Ectodermal cell (in vitro differentiated cells): ENCODE measurements at regions not wholly inside any gene's neighbourhood (a gene's known extent, or its start where the extent isn't known, plus 50 kb on each side); places are given as distances from the start of the nearest gene placed in this dataset.

Source experiments
- H3K27ac ChIP-seq: 2 replicates; pipeline ENCODE4 v1.7.0; 2013; ENCODE audit warnings: mild to moderate bottlenecking, low read depth, low read length; ENCODE audit not compliant: insufficient read depth, poor library complexity, severe bottlenecking
- H3K27me3 ChIP-seq: 2 replicates; pipeline ENCODE4 v1.7.0; 2013; ENCODE audit warnings: mild to moderate bottlenecking, low read length; ENCODE audit not compliant: insufficient read depth, control insufficient read depth, poor library complexity, severe bottlenecking
- H3K36me3 ChIP-seq: one replicate; pipeline ENCODE4 v1.7.0; 2013; ENCODE audit warnings: low read length; ENCODE audit not compliant: control insufficient read depth, insufficient read depth
- H3K4me1 ChIP-seq: one replicate; pipeline ENCODE4 v1.7.0; 2013; ENCODE audit warnings: low read length; ENCODE audit not compliant: control insufficient read depth, insufficient read depth
- H3K4me3 ChIP-seq: 2 replicates; pipeline ENCODE4 v1.7.0; 2013; ENCODE audit warnings: low read depth, low read length, control low read depth; ENCODE audit not compliant: insufficient read depth
- H3K9me3 ChIP-seq: 2 replicates; pipeline ENCODE4 v1.7.0; 2013; ENCODE audit warnings: mild to moderate bottlenecking, low read length, moderate library complexity; ENCODE audit not compliant: control insufficient read depth
- WGBS, 2 experiments: methylation state at CpG; one replicate each; pipeline ENCODE4 v1.1.7; 2013; ENCODE audit warnings: missing lambda C conversion rate in 2 of 2; 5-methylcytosine and 5-hydroxymethylcytosine counted together

- Histone ChIP-seq H3K9me3 (no peaks in the 10 kb centered on the region), H3K4me1 (no peaks in the 10 kb centered on the region), H3K27me3 (no peaks in the 10 kb centered on the region), H3K27ac (no peak overlapping the region), H3K36me3 (no peaks in the 10 kb centered on the region), H3K4me3 (no peak overlapping the region)
- WGBS, 2 experiments = 100% methylated on average over 1 of the region's 1 CpG
Measured at GRCh38 chr4:11546391-11547175, 117.9 kb upstream of the HS3ST1 start.

GRCh38 chr4:11545651-11546050 lies 117.0 kb upstream of the HS3ST1 start:
- Histone ChIP-seq H3K36me3 (no peaks in the 10 kb centered on the region), H3K4me1 (no peaks in the 10 kb centered on the region), H3K27me3 (no peaks in the 10 kb centered on the region), H3K4me3 (no peak overlapping the region), H3K27ac (no peak overlapping the region), H3K9me3 (no peaks in the 10 kb centered on the region)
- 96 to 100% methylated on average over 2 to 3 of the region's 3 CpGs for WGBS, 2 experiments

GRCh38 chr4:11544211-11544610 lies 115.5 kb upstream of the HS3ST1 start:
- Histone ChIP-seq H3K27me3 (no peaks in the 10 kb centered on the region), H3K4me3 (no peak overlapping the region), H3K4me1 (no peaks in the 10 kb centered on the region), H3K27ac (no peak overlapping the region), H3K36me3 (no peaks in the 10 kb centered on the region), H3K9me3 (no peaks in the 10 kb centered on the region)

- no peaks in the 10 kb centered on the region for H3K27me3 ChIP-seq
- H3K4me3 ChIP-seq = no peak overlapping the region
- no peaks in the 10 kb centered on the region for H3K36me3 ChIP-seq
- H3K4me1 ChIP-seq = no peaks in the 10 kb centered on the region
- no peak overlapping the region for H3K27ac ChIP-seq
- H3K9me3 ChIP-seq = no peaks in the 10 kb centered on the region
- 87 to 91% methylated on average over 2 of the region's 2 CpGs for WGBS, 2 experiments
Measured at GRCh38 chr4:11543706-11544105, 115.0 kb upstream of the HS3ST1 start.

GRCh38 chr4:11542952-11543351 lies 114.3 kb upstream of the HS3ST1 start:
- no peaks in the 10 kb centered on the region for H3K9me3 ChIP-seq
- no peak overlapping the region for H3K27ac ChIP-seq
- no peak overlapping the region for H3K4me3 ChIP-seq
- no peaks in the 10 kb centered on the region for H3K4me1 ChIP-seq
- H3K36me3 ChIP-seq = no peaks in the 10 kb centered on the region
- 100% methylated on average over 1 of the region's 2 CpGs for WGBS, 2 experiments
- H3K27me3 ChIP-seq = no peaks in the 10 kb centered on the region

GRCh38 chr4:11537846-11538245 lies 109.2 kb upstream of the HS3ST1 start:
- no peak overlapping the region for H3K27ac ChIP-seq
- no peaks in the 10 kb centered on the region for H3K27me3 ChIP-seq
- H3K4me1 ChIP-seq = peaks cover 7% of the 10 kb centered on the region
- no peaks in the 10 kb centered on the region for H3K36me3 ChIP-seq
- H3K4me3 ChIP-seq = no peak overlapping the region
- WGBS, 2 experiments = 48 to 71% methylated on average over 2 to 4 of the region's 4 CpGs
- no peaks in the 10 kb centered on the region for H3K9me3 ChIP-seq

GRCh38 chr4:11535333-11535732 lies 106.6 kb upstream of the HS3ST1 start:
- Histone ChIP-seq H3K9me3 (no peaks in the 10 kb centered on the region), H3K36me3 (no peaks in the 10 kb centered on the region), H3K27me3 (no peaks in the 10 kb centered on the region), H3K27ac (no peak overlapping the region), H3K4me3 (no peak overlapping the region), H3K4me1 (peaks cover 7% of the 10 kb centered on the region)
- WGBS, 2 experiments = 65 to 66% methylated on average over 5 of the region's 5 CpGs

- Histone ChIP-seq H3K27ac (no peak overlapping the region), H3K36me3 (no peaks in the 10 kb centered on the region), H3K4me3 (no peak overlapping the region), H3K4me1 (peaks cover 7% of the 10 kb centered on the region), H3K9me3 (no peaks in the 10 kb centered on the region), H3K27me3 (no peaks in the 10 kb centered on the region)
- 39 to 42% methylated on average over 2 of the region's 2 CpGs for WGBS, 2 experiments
Measured at GRCh38 chr4:11534623-11535302, 106.1 kb upstream of the HS3ST1 start.

- WGBS, 2 experiments = 91 to 96% methylated on average over 2 of the region's 2 CpGs
- no peak overlapping the region for H3K27ac ChIP-seq
- H3K4me1 ChIP-seq = peaks cover 7% of the 10 kb centered on the region
- no peaks in the 10 kb centered on the region for H3K9me3 ChIP-seq
- no peaks in the 10 kb centered on the region for H3K36me3 ChIP-seq
- no peaks in the 10 kb centered on the region for H3K27me3 ChIP-seq
- H3K4me3 ChIP-seq = no peak overlapping the region
Measured at GRCh38 chr4:11532138-11532537, 103.4 kb upstream of the HS3ST1 start.

- Histone ChIP-seq H3K27me3 (no peaks in the 10 kb centered on the region), H3K4me1 (peaks cover under 1% of the 10 kb centered on the region), H3K4me3 (no peak overlapping the region), H3K27ac (no peak overlapping the region), H3K9me3 (no peaks in the 10 kb centered on the region), H3K36me3 (no peaks in the 10 kb centered on the region)
- 88 to 93% methylated on average over 9 of the region's 9 CpGs for WGBS, 2 experiments
Measured at GRCh38 chr4:11529625-11530201, 101.0 kb upstream of the HS3ST1 start.
